ENCODE measurements at regions not wholly inside any gene's neighbourhood (a gene's known extent, or its start where the extent isn't known, plus 50 kb on each side); places are given as distances from the start of the nearest gene placed in this dataset.
"Not testable (repeated sequence)": the region's sequence is repeated elsewhere in the genome, so short reads cannot be mapped to it uniquely, and the experiment has no call there.

- DNase-seq = no peak
These were observed 128.5 kb upstream of the LPCAT1 start for GRCh38 chr5:1651971-1652872.

GRCh38 chr5:1651250-1651649 is 127.5 kb upstream of the LPCAT1 start:
- no peak for DNase-seq

GRCh38 chr5:1649554-1649953 is 125.8 kb upstream of the LPCAT1 start:
- no peak for DNase-seq

GRCh38 chr5:1648806-1649205 is 125.0 kb upstream of the LPCAT1 start:
- DNase-seq = no peak

GRCh38 chr5:1647580-1647979 is 123.8 kb upstream of the LPCAT1 start:
- no peak for DNase-seq

GRCh38 chr5:1644810-1645571 is 121.2 kb upstream of the LPCAT1 start:
- DNase-seq = peak; percentile 83 to 86

GRCh38 chr5:1644393-1644809 is 120.6 kb upstream of the LPCAT1 start:
- not testable (repeated sequence) for DNase-seq

GRCh38 chr5:1643651-1644392 is 120.1 kb upstream of the LPCAT1 start:
- no peak for DNase-seq

GRCh38 chr5:1642621-1643061 is 118.9 kb upstream of the LPCAT1 start:
- no peak for DNase-seq

- DNase-seq = no peak
These were observed 118.5 kb upstream of the LPCAT1 start for GRCh38 chr5:1642221-1642620.

- peak; percentile 74 to 83 for DNase-seq
These were observed 117.9 kb upstream of the LPCAT1 start for GRCh38 chr5:1641560-1642166.

- no peak for DNase-seq
These were observed 117.3 kb upstream of the LPCAT1 start for GRCh38 chr5:1641041-1641440.

GRCh38 chr5:1640421-1640881 is 116.7 kb upstream of the LPCAT1 start:
- DNase-seq = no peak

- no peak for DNase-seq
These were observed 116.0 kb upstream of the LPCAT1 start for GRCh38 chr5:1639757-1640156.

GRCh38 chr5:1638658-1639400 is 115.1 kb upstream of the LPCAT1 start:
- DNase-seq = no peak

GRCh38 chr5:1637639-1638481 is 114.1 kb upstream of the LPCAT1 start:
- no peak for DNase-seq

- no peak for DNase-seq
These were observed 113.3 kb upstream of the LPCAT1 start for GRCh38 chr5:1636981-1637638.

- DNase-seq = not testable (repeated sequence)
These were observed 112.5 kb upstream of the LPCAT1 start for GRCh38 chr5:1636208-1636770.

GRCh38 chr5:1635477-1635876 is 111.7 kb upstream of the LPCAT1 start:
- DNase-seq = not testable (repeated sequence)

GRCh38 chr5:1634337-1634661 is 110.5 kb upstream of the LPCAT1 start:
- DNase-seq = no peak
